Neural progenitor cell (in vitro differentiated cells): ENCODE measurements at regions not wholly inside any gene's neighbourhood (a gene's known extent, or its start where the extent isn't known, plus 50 kb on each side); places are given as distances from the start of the nearest gene placed in this dataset.

Source experiments
- EZH2 ChIP-seq: fragments of 200-600 bp; sonication (generic); IDR thresholded peaks from 2 replicates; pipeline ENCODE4 v1.6.1; 2017; ENCODE audit warnings: antibody characterized with exemption, mild to moderate bottlenecking, moderate library complexity
- TF ChIP-seq, protein P1 (sequence below): fragments of 200-600 bp; sonication (generic); IDR thresholded peaks from 2 replicates; pipeline ENCODE4 v1.5.1; 2017; ENCODE audit warnings: antibody characterized with exemption, mild to moderate bottlenecking

DNA sequence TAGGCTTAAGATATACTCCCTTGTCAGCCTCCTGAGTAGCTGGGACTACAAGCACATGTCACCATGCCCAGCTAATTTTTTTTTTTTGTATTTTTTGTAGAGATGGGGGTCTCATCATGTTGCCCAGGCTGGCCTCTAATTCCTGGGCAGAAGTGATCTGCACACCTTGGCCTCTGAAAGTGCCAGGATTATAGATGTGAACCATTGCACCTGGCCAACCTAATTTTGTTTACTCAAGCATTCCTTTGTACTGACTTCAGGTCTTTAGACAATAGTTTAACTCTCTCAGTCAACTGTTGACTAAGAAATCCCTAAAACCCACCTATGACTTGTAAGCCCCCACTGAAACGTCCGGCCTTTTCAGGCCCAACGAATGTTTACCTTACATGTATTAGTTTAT is 628.3 kb upstream of the CDH8 start:
- TF ChIP-seq, protein P1, sequence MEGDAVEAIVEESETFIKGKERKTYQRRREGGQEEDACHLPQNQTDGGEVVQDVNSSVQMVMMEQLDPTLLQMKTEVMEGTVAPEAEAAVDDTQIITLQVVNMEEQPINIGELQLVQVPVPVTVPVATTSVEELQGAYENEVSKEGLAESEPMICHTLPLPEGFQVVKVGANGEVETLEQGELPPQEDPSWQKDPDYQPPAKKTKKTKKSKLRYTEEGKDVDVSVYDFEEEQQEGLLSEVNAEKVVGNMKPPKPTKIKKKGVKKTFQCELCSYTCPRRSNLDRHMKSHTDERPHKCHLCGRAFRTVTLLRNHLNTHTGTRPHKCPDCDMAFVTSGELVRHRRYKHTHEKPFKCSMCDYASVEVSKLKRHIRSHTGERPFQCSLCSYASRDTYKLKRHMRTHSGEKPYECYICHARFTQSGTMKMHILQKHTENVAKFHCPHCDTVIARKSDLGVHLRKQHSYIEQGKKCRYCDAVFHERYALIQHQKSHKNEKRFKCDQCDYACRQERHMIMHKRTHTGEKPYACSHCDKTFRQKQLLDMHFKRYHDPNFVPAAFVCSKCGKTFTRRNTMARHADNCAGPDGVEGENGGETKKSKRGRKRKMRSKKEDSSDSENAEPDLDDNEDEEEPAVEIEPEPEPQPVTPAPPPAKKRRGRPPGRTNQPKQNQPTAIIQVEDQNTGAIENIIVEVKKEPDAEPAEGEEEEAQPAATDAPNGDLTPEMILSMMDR, result no peak
- TF ChIP-seq EZH2, result no peak
